ENCODE measurements at regions not wholly inside any gene's neighbourhood (a gene's known extent, or its start where the extent isn't known, plus 50 kb on each side); places are given as distances from the start of the nearest gene placed in this dataset.
A peak's percentile ranks its signal among the peaks of the same experiment; 100 is the strongest.

DNA sequence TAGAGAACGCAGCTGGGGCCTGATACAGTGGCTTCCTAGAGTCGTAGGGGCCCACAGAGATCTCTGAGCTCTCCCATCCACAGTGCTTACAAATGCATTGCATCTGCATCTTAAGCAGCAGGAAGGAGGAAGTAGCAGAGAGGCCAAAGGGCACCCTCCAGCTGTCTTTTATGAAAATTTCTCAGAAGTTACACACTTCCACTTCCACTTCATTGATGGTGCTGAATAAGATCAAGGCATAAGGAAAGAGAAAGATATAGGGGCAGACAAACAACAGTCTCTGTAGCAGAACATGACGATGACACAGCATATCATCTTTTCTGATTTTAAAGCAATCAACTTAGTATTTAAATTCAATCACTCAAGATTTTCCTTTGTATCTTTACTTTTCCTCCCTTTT, 51.6 kb upstream of the ABCC9 start (continued):
- TF ChIP-seq, protein P1, sequence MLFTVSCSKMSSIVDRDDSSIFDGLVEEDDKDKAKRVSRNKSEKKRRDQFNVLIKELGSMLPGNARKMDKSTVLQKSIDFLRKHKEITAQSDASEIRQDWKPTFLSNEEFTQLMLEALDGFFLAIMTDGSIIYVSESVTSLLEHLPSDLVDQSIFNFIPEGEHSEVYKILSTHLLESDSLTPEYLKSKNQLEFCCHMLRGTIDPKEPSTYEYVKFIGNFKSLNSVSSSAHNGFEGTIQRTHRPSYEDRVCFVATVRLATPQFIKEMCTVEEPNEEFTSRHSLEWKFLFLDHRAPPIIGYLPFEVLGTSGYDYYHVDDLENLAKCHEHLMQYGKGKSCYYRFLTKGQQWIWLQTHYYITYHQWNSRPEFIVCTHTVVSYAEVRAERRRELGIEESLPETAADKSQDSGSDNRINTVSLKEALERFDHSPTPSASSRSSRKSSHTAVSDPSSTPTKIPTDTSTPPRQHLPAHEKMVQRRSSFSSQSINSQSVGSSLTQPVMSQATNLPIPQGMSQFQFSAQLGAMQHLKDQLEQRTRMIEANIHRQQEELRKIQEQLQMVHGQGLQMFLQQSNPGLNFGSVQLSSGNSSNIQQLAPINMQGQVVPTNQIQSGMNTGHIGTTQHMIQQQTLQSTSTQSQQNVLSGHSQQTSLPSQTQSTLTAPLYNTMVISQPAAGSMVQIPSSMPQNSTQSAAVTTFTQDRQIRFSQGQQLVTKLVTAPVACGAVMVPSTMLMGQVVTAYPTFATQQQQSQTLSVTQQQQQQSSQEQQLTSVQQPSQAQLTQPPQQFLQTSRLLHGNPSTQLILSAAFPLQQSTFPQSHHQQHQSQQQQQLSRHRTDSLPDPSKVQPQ (CRISPR knock-in tag; IDR thresholded peaks at IDR 0.05; ENCODE audit: borderline replicate concordance), result no peak
- no peak for TF ChIP-seq CHD2 (IDR thresholded peaks at IDR 0.05; ENCODE audit: low read depth, low read length)
- peak; percentile 73 for TF ChIP-seq CBFA2T2 (conservative IDR thresholded peaks at IDR 0.05)
- TF ChIP-seq PHF20 (IDR thresholded peaks at IDR 0.05; ENCODE audit: partially characterized antibody), result no peak
- TF ChIP-seq ZNF398 (CRISPR knock-in tag; IDR thresholded peaks at IDR 0.05), result no peak
- no peak for TF ChIP-seq NR2F6 (CRISPR knock-in tag; IDR thresholded peaks at IDR 0.05)
- no peak for TF ChIP-seq SETDB1 (IDR thresholded peaks at IDR 0.05; ENCODE audit: low read length)
- no peak for TF ChIP-seq FOXJ3 (CRISPR knock-in tag; IDR thresholded peaks at IDR 0.05)
- TF ChIP-seq ZBED1 (IDR thresholded peaks at IDR 0.05), result no peak
- TF ChIP-seq NFIX (CRISPR knock-in tag; IDR thresholded peaks at IDR 0.05; ENCODE audit: low read depth), result no peak
- TF ChIP-seq MXI1 (IDR thresholded peaks at IDR 0.05; ENCODE audit: low read depth, low read length), result no peak
- no peak for TF ChIP-seq MBD2 (IDR thresholded peaks at IDR 0.05; ENCODE audit: borderline replicate concordance, low read depth)
- no peak for TF ChIP-seq HIVEP1 (CRISPR knock-in tag; IDR thresholded peaks at IDR 0.05)
- no peak for TF ChIP-seq NKRF (IDR thresholded peaks at IDR 0.05; ENCODE audit: borderline replicate concordance)
- no peak for TF ChIP-seq MYNN (IDR thresholded peaks at IDR 0.05)
- TF ChIP-seq MYNN (CRISPR knock-in tag; IDR thresholded peaks at IDR 0.05), result no peak
- TF ChIP-seq RBM17 (IDR thresholded peaks at IDR 0.05; ENCODE audit: borderline replicate concordance, low read depth, low read length), result no peak
- 0 out of 2 replicates have a peak, but pooled peaks have one; percentile 21 for TF ChIP-seq NFIC (IDR thresholded peaks at IDR 0.05)
- TF ChIP-seq ILF3 (IDR thresholded peaks at IDR 0.05; ENCODE audit: borderline replicate concordance), result no peak
- no peak for TF ChIP-seq ZNF395 (CRISPR knock-in tag; IDR thresholded peaks at IDR 0.05)
- no peak for TF ChIP-seq WHSC1 (IDR thresholded peaks at IDR 0.05; ENCODE audit: low read length)

All from K562 (cell line).